GM12801 (cell line): ENCODE measurements at regions not wholly inside any gene's neighbourhood (a gene's known extent, or its start where the extent isn't known, plus 50 kb on each side); places are given as distances from the start of the nearest gene placed in this dataset.

Experiments used
- CTCF ChIP-seq: IDR thresholded peaks from one replicate; pipeline ENCODE4 v1.5.1; 2011; ENCODE audit warnings: control low read depth; ENCODE audit not compliant: insufficient read length; ENCODE audit errors: extremely low read depth

- no peak for TF ChIP-seq CTCF
Measured at GRCh38 chr5:156197042-156197635, 129.8 kb upstream of the SGCD start.

GRCh38 chr5:156199045-156199444 lies 127.9 kb upstream of the SGCD start:
- TF ChIP-seq CTCF: no peak

GRCh38 chr5:156200938-156201787 lies 125.8 kb upstream of the SGCD start:
- TF ChIP-seq CTCF: no peak

GRCh38 chr5:156201788-156202403 lies 125.1 kb upstream of the SGCD start:
- TF ChIP-seq CTCF: no peak

GRCh38 chr5:156208271-156208670 lies 118.7 kb upstream of the SGCD start:
- no peak for TF ChIP-seq CTCF

- no peak for TF ChIP-seq CTCF
Measured at GRCh38 chr5:156218367-156219158, 108.4 kb upstream of the SGCD start.

GRCh38 chr5:156219483-156220005 lies 107.4 kb upstream of the SGCD start:
- no peak for TF ChIP-seq CTCF
